Fibroblast of skin of right quadriceps (primary cell): ENCODE measurements at regions not wholly inside any gene's neighbourhood (a gene's known extent, or its start where the extent isn't known, plus 50 kb on each side); places are given as distances from the start of the nearest gene placed in this dataset.
"Not testable (repeated sequence)": the region's sequence is repeated elsewhere in the genome, so short reads cannot be mapped to it uniquely, and the experiment has no call there.

ENCODE experiments used
- DNase-seq: peaks from one replicate; pipeline ENCODE4 v3.0.0-alpha.2; 2013

DNA sequence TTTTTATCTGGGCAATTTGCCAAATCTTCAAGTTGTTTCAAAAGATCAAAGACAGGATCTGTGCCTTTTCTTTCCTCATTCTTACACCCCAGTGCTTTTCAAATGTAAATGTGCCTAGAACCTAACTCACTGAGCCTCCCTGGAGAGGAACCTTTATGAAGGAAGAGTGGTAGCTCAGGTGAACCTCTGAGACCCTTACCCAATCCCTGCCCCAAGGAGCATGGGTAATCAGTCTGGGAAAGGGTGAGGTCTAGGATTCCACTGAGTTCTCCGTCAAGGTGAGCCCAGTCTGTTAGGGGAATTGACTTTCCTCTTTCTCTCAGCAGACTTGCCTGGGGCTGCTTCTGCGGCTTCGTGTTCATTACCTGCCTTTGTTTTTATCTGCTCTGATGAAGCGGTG, 88.1 kb upstream of the MAP4K4 start:
- DNase-seq: no peak

- no peak for DNase-seq
These were observed 88.8 kb upstream of the MAP4K4 start for GRCh38 chr2:101608408-101609310.

GRCh38 chr2:101597347-101597944, 100.1 kb upstream of the MAP4K4 start:
- peak; percentile 55 for DNase-seq

DNA sequence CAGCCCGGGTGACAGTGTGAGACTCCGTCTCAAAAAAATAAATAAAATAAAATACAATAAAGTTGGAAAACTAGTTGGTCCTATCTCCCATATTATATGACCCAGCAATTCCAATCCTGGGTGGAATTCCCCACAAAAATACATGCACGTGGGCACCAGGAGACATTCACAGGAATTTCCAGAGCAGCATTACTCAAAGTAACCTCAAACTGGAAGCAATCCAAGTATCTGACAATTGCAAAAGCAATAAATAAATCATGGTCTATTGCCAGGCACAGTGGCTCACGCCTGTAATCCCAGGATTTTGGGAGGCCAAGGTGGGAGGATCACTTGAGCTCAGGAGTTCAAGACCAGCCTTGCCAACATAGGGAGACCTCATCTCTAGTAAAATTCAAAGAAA, 101.2 kb upstream of the MAP4K4 start:
- peak; percentile 21 for DNase-seq

DNA sequence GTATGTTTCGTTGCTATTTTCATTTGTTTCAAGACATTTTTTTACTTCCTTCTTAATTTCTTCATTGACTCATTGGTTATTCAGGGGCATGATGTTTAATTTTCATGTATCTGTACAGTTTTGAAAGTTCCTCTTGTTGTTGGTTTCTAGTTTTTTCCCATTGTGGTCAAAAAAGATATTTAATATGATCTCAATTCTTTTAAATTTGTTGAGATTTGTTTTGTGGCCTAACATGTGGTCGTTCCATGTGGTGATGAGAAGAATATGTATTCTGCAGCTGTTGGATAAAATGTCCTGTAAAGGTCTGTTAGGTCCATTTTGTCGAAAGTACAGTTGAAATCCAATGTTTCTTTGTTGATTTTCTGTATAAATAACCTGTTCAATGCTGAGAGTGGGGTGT, 110.3 kb upstream of the MAP4K4 start:
- no peak for DNase-seq

DNA sequence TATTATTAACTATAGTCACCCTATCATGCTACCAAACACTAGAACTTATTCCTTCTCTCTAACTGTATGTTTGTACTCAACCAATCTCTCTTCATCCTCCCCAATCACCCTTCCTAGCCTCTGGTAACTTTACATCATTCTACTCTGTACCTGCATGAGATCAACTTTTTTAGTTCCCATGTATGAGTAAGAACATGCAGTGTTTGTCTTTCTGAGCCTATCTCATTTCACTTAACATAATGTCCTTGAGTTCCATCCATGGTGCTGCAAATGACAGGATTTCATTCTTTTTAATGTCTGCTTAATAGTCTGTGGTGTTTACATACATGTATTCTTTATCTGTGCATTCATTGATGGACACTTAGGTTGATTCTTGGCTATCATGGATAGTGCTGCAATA, 108.9 kb upstream of the RFX8 start:
- DNase-seq: no peak

- DNase-seq: no peak
These were observed 106.9 kb upstream of the RFX8 start for GRCh38 chr2:101581675-101582299.

GRCh38 chr2:101580528-101580927, 105.6 kb upstream of the RFX8 start:
- DNase-seq: no peak

- DNase-seq: no peak
These were observed 103.8 kb upstream of the RFX8 start for GRCh38 chr2:101578671-101579070.

DNA sequence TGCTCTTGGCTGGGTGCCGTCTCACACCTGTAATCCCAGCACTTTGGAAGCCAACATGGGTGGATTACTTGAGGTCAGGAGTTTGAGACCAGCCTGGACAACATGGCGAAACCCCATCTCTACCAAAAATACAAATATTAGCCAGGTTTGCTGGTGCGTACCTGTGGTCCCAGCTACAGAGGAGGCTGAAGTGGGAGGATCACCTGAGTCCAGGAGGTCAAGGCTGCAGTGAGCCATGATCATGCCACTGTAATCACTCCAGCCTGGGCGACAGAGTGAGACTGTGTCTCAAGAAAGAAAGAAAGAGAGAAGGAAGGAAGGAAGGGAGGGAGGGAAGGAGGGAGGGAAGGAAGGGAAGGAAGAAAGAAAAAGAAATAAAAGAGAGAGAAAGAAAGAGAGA, 103.2 kb upstream of the RFX8 start:
- not testable (repeated sequence) for DNase-seq

GRCh38 chr2:101577173-101577572, 102.3 kb upstream of the RFX8 start:
- DNase-seq: no peak

DNA sequence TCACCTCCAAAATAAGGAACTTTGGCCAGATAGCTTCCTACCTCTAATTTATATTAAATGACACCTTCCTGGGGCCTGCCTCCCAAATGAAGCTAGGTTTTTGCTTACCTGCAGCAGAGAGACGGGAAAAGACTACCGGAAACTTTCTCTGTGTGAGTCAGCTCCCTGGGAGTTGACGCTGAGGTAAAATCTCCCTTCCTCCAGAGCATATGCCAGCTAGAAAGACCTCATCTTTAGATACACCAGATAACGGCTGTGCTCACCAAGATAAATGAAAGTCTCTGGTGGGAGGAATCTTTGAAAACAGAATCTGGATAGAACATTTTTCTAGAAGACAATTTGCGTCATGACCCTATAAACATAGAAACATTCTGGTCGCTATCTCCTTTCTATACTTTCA, 99.7 kb upstream of the RFX8 start:
- no peak for DNase-seq

- DNase-seq: no peak
These were observed 97.0 kb upstream of the RFX8 start for GRCh38 chr2:101571951-101572350.

DNA sequence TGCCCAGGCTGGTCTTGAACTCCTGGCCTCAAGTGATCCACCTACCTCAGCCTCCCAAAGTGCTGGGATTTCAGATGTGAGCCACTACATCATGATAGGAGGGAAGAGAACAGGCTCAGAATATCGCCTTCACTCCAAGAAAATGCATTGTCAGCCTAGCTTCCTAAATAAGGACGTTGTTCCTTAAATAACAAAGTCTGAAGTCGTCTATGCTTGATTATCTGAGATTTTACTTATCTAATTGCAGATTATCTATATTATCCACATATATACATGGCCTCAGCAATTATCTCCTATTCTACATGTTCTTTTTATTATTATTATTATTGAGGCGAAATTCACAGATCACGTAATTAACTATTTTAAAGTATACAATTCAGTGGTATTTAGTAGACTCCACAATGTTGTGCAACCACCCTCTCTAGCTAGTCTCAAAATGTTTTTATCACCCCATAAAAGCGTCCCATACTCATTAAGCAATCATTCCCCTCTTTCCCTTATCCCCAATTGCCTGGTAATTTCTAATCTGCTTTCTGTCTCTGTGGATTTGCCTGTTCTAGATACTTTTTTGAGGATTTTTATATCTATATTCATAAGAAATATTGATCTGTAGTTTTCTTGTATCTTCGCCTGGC, 95.1 kb upstream of the RFX8 start:
- no peak for DNase-seq

GRCh38 chr2:101568969-101569368, 94.1 kb upstream of the RFX8 start:
- no peak for DNase-seq

GRCh38 chr2:101566632-101567228, 91.8 kb upstream of the RFX8 start:
- DNase-seq: no peak

DNA sequence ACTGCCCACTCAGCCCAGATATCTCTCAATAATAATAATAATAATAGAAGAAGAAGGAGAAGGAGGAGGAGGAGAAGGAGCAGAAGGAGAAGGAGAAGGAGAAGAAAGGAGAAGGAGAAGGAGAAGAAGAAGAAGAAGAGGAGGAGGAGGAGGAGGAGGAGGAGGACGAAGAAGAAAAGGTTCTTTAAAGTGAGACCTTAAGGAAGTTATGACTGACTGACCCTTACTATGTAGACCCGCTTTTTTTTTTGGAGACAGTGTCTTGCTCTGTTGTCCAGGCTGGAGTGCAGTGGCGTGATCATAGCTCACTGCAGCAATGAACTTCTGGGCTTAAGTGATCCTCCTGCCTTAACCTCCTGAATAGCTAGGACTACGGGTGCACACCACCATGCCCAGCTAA, 88.9 kb upstream of the RFX8 start:
- DNase-seq: no peak

DNA sequence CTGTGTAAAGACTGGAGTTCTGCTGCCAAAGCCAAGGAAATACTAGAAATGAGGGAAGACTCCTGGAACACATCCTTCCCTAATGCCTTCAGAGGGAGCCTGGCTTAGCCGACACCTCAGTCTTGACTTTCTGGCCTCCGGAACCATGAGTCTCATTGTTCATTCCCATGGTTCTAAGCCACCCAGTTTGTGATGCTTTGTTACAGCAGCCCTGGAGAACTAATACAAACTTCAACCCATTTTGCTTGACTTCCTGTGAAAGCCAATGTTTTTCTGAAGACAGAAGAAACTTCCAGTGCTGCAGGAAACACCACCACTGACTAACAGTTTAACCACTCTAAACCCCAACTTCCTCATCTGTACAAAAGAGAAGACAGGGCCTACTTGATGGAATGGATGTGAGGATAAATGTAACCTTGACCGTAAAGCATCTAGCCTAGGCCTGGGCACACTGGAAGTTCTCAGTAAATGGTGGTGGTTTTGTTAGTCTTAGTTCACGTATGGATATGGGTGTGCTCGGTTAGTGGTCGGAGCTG, 85.9 kb upstream of the RFX8 start:
- no peak for DNase-seq

- no peak for DNase-seq
These were observed 84.6 kb upstream of the RFX8 start for GRCh38 chr2:101559551-101559950.

DNA sequence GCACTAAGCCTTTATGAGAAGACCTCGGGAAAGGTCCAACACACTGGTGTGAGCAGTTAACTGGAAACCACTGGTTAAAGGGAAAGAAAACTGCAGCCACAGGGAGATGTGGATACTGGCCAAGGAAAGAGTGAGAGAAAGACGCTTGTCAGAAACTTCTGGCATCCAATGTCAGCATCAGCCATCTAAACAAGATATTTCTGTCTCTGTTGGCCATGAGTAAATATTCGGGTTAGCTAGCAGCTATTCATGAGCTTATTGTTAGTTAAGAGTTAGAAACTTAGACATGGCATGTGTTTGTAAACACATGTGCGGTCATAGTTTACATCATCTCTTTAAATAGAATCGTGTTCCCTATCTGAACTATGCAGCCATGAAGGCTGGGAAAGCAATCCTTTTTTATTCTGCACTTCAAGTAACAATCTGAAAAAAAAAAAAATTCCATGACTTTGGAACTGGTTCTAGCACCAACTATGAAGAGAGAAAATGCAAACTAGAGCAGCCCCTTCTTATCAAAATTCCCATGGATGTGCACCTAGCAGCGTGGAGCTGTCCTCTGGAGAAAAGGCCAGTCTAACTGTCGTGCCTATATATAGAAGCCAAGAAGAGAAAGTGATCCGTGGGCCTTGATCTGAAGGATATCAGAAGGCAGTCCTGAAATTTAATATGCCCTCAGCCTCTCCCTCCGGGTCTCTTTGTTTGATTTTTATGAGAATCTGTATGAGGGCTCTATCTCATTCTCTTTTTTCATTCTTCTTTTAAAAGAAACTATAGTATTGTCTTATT, 84.0 kb upstream of the RFX8 start:
- DNase-seq: peak; percentile 26

DNA sequence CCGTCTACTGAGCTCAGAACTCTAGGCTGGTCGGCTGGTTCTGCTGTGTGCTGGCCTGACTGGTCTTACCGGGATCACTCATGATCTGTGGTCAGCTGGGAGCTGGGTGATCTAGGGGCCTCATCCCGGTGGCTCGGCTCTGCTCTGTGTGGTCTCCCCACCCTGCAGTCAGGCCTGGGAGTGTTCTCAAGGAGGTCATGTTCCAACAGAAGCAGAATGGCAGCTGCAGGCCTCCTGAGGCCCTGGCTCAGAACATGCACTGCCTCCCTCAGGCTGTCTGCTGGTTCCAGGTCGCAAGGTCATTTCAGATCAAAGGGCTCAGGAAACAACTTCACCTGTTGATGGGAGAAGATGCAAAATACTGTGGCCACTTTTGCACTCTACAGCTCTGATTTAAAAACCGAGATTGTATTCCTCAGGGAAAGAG, 81.1 kb upstream of the RFX8 start:
- no peak for DNase-seq

DNA sequence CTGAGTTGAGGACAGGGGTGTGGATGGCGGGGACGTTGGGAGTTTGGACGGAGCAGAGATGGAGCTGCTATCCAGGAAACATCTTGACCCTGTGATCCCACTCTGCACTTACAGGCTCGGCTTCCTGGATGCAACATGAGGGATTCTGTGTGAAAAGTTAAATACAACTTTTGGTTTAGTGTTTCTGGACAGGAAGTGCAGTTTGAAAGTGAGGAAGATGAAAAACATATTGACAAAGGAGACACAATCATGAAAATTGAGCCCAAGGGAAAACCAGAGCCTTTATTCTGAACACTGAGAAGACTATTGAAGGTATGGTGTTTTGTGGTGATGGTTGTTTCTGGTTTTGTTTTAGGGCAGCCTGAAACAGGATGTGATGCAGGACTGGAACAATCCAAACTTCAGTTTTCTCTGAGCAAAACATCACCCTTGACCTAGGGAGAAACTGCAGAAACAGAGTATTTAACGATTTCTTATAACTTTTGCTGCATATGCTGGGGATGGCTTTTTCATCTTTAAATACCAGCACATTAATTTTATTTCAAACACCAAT, 76.5 kb upstream of the RFX8 start:
- no peak for DNase-seq
